HG02840 (cell line): ENCODE measurements at regions not wholly inside any gene's neighbourhood (a gene's known extent, or its start where the extent isn't known, plus 50 kb on each side); places are given as distances from the start of the nearest gene placed in this dataset.

Source experiments
- ATAC-seq: cut with Tn5 transposase; IDR thresholded peaks from one replicate; pipeline ENCODE4 v1.9.1; 2021; ENCODE audit warnings: mild to moderate bottlenecking, moderate library complexity, moderate number of reproducible peaks; ENCODE audit not compliant: unreplicated experiment, low FRiP score

DNA sequence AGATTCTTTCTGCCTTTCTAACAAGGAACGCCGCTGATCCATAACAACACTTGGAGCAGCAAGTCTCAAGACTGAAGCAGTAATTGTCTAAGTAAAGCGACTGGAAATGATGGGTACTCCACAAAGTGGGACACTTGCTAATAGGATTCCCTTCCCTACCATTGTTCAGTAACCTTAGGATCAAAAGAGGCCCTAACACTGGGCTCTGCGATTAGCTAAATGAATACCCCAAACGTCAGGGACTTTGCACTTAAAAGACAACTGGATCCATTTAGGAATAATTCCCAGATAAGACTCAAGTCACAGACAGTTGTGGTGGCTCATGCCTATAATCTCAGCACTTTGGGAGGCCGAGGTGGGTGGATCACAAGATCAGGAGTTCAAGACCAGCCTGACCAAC is 221.9 kb upstream of the FGGY start:
- no peak for ATAC-seq

- ATAC-seq, result no peak
These were observed 220.3 kb upstream of the FGGY start for GRCh38 chr1:59076612-59077011.

DNA sequence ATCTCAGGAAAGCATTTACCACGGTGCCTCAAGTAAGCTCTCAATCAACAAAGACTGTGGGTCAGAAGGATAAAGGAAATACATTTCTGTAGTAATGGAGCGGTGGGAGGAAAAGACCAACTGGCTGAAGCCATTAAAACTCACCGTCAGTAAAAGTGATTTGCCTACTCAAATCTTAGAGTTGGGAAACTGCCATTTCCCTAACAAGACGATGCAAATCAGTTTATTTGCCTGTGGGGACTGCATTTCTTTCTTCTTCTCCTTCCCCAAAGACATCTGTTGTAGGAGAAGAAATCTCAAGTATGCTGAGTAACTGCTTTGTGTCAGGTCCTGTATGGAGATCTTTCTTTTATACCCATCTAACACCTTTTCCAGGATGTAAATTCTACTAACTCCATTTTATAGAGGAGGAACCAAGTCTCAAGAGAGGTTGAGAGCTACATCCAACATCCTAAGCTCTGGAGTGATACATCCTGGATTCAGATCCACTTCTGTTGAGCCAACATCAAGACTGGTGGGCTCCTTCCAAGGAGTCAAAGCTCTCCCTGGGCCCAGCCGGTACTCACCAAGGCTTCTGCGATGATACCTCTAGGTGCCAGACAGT is 219.3 kb upstream of the FGGY start:
- ATAC-seq, result no peak

DNA sequence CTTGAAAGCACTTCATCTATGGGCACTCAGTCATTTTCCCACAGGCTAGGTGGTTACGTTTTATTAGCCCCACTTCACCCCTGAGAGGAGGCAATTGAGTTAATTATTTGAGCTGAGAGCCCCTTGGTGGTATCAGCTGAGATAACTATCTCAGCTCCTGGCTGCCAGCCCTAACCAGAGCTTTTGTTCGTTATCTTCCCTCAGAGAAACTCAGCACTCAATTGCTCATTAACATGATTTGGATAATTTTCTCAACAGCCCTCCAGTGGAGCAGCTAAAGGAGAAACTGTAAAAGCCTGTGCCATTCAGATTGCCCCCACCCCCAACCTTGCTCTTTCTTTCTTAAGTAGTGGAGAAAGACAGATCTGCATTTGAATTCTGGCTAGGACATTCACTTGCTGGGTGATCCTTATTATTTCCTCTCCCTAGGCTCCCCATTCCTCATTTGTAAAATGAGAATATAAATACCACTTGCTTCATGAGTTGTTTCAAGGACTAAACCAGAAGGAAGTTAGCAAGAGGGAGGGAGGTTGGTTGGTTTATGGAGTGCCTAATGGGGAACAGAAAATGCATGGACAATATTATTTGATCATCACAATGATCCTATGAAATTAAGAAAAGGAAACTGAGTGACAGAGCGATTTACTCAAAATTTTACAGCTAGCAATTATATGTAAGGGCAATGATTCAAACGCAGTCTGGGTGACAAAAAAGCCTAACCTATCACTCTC is 218.7 kb upstream of the FGGY start:
- no peak for ATAC-seq

GRCh38 chr1:59078866-59079265 is 218.0 kb upstream of the FGGY start:
- no peak for ATAC-seq

GRCh38 chr1:59079434-59080140 is 217.3 kb upstream of the FGGY start:
- no peak for ATAC-seq

- ATAC-seq, result no peak
These were observed 215.7 kb upstream of the FGGY start for GRCh38 chr1:59081181-59081580.

DNA sequence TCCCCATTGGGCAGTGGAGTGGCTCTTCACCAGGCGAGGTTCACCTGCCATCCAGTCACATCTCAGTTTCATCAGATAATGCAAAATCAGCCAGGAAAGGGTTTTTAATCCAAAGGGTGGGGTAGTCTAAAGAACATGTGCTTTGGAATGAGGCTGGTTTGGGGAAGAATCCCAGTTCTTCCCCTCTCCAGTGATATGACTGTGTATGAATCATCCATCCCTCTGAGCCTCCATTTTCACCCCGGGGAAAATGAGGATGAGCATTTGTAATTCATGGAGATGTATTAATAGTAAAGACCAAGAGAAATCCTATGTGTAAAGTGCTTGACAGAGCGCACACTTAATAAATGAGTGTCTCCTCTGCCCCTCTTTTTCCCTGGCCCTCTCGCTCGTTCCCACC is 215.1 kb upstream of the FGGY start:
- no peak for ATAC-seq

DNA sequence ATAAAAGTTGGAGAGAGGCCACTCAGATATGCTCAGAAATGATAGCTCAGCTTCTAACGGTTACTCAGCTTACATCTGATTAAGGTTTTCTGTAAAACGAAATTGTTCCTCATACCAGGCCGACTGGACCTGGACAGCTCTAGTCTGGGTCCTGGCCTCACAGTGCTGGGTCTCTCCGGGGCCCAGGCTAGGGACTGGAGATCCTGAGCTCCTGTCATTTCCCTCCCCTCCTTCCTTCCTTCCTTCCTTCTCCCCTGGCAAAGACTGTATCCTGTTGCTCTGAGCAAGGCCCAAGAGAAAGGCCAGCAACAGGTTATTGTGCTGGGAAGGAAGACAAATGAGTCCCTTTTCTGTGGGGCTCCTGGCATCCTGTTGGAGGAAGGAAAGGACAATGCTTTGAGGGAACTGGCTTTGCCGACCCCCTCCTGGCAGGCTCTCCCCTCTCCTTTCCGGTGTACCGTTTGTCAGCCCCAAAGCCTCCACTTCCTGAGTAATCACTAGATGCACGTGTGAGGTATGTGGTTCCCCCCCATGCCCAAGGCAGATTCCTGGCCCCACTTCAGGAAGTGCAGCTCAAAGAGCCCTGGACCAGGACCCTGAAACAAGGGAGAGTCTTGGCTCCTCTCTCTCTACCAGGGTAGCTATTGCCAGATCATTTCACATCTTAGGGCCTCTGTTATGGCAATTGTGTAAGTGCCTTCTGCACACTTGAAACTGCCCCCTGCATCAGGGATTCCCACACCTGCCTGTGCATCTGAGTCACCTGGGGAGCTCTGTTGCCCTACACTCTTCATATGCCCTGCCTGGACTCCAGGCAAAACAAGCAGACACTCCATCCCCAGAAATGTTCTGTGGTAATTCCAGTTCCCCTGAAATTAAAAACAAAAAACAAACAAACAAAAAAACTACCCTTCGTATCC is 212.7 kb upstream of the FGGY start:
- ATAC-seq, result no peak

DNA sequence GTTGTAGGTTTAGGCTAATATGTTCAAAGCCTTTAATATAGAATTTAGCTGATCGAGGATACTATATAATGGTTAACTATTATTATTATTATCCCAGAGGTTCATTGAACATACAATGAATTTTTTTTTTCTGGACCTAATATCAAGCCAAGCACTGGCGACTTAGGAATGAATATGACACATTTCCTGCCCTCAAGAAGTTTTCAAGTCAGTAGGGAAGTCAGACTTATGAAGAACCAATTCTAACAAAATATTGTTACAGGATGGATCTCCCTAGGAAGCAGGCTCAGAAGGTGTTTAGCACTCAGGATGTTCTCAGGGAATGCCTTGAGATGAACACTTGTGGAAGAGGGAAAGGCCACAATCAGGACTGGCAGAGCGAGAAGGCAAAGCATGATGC is 211.8 kb upstream of the FGGY start:
- ATAC-seq, result no peak

GRCh38 chr1:59089036-59089798 is 207.7 kb upstream of the FGGY start:
- ATAC-seq, result no peak

GRCh38 chr1:59089922-59090457 is 206.9 kb upstream of the FGGY start:
- no peak for ATAC-seq

GRCh38 chr1:59092126-59092525 is 204.8 kb upstream of the FGGY start:
- no peak for ATAC-seq

DNA sequence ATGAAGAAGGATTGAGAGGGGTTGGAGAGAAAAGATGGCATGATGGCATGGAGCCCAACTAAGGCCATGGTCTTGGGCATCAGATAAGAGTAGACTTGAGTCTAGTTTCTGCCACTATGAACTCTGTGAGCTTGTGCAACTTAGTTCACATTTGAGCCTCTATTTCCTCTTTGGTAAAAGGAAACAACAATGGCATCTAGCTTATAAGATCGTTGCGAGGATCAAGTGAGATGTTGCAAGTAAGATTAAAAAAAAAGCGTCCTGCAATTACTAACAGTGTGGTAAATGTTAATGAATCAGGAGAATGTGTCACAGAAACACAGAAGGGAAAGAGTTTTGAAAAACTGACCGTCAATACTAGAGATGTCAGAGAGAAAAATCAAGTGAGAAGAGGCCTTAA is 202.9 kb upstream of the FGGY start:
- ATAC-seq, result no peak

DNA sequence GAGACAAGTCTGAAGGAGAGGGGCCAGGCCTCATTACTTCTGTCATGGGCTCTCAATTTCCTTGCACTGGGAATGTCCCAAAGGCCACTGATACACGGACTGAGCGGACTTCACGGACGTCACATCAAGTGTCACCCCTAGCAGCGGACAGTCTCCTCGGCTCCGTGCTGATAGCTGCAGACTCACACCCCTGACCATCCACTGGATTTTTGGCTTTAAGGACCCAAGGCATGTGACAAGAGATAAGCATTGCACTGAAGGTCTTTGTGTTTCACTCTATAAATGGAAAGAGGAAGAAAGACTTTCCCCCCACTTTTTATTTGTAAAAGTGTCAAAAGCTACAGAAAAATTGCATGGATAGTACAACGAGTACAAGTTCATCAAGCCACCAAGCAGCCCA is 200.4 kb upstream of the FGGY start:
- no peak for ATAC-seq

- no peak for ATAC-seq
These were observed 198.2 kb upstream of the FGGY start for GRCh38 chr1:59098655-59099054.

GRCh38 chr1:59100708-59101374 is 196.1 kb upstream of the FGGY start:
- no peak for ATAC-seq

- ATAC-seq, result no peak
These were observed 195.4 kb upstream of the FGGY start for GRCh38 chr1:59101518-59101917.

- no peak for ATAC-seq
These were observed 193.4 kb upstream of the FGGY start for GRCh38 chr1:59103457-59103856.
